ENCODE measurements at regions not wholly inside any gene's neighbourhood (a gene's known extent, or its start where the extent isn't known, plus 50 kb on each side); places are given as distances from the start of the nearest gene placed in this dataset.
A peak's percentile ranks its signal among the peaks of the same experiment; 100 is the strongest.
"Not testable (repeated sequence)": the region's sequence is repeated elsewhere in the genome, so short reads cannot be mapped to it uniquely, and the experiment has no call there.

DNA sequence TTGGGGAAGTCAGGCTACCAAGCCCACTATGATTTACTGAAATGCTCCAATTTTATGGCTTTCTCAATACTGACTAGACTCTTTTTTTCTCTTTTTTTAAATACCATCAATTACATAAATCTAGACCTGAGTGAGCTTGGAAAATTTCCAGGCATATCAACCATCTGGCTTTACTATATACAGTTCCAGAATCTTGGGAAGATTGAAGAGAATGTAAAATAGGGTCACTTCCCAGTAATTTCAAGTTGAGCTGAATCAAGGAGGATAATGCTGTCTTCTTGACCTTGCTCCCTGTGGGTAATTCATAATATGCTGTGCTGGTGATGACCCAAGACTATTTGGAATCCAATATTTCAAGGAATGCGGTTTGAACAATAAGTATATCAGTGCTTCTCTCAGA is 108.1 kb downstream of the MAP3K21 start:
- DNase-seq: no peak

DNA sequence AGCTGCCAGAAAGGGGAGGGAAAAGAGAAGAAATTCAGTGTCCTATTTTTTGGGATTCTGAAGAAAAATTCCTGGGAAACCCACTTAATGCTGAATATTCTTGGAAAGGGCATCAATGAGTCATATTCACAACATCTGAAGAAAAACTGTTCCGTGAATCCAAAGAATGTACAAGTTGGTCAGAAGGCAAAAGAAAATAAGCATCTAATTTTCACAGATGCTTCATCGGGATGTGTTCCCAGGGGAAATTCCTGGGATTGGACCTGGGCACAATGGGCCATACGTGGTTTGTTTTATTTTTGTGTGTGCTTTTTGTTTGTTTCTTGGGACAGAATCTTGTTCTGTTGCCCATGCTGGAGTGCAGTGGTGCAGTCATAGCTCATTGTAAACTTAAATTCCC is 112.2 kb downstream of the MAP3K21 start:
- no peak for DNase-seq

- DNase-seq: peak in 14 of 56 donors; percentile 0 to 25 (median 6)
Measured at GRCh38 chr1:233440951-233441401, 113.5 kb downstream of the MAP3K21 start.

DNA sequence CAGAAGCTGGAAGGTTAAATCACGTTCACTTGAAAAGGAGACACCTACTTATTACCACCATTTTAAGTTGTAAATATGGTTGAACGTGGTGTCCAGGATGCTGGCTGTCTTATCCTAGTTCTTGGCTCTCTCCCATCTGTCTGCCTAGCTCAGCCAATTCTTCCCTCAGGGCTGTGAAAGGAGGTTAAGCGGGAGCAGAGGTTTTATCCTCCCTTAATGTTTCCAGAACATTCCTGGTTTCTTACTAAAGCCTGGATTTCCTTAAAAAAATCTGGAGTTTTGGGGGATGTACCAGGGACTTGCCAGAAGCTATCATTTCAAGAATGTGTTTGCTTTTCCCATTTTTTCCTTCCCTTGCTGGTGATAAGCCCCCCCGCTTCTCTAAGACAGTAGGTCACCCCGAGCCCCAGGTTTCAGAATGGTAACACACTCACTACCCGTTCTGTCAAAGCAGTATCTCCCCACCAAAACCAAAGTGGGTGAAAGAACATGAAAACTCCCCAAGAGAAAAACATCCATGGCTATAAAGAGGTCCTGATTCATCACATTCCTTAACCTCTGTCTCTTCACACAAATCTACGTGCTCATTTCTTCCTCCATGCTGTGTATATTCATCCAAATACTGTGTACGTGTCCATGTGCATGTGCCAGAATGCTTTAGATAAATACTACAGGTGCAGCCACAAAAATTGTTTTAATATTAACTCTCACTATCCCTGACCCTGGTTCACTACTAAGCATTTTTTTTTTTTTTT is 114.7 kb downstream of the MAP3K21 start:
- DNase-seq: no peak

DNA sequence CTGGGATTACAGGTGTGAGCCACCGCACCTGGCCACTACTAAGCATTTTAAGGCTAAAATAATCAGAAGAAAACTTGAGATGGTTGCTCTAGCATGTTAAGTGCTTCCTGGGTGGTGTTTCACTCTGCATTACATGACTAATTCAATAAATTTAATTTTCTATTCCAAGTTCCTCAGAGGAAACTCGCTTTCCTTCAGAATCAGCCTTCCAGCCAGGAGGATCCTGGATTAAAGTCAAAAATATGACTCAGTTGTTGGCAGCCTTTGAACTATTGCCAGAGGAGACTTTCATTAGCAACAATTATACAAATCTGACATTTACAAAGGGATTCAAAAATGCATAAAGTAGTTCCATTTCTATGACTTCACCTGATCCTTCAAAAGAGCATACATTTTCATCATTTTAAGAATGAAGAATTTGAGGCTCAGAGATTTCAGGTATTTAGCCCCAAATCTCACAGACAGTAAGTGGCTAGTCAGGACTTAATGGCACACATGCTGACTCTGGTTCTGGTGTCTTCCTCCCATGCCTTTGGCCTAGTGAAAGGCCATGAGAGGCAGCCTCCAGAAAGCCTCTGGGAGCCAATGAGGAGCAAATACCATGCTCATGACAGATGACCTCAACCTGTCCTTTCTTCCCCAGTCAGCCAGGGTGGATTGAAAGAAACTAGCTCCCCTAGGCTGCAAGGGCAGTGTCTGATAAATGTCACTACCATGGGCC is 115.7 kb downstream of the MAP3K21 start:
- DNase-seq: no peak

GRCh38 chr1:233444484-233444883 is 117.0 kb downstream of the MAP3K21 start:
- no peak for DNase-seq

DNA sequence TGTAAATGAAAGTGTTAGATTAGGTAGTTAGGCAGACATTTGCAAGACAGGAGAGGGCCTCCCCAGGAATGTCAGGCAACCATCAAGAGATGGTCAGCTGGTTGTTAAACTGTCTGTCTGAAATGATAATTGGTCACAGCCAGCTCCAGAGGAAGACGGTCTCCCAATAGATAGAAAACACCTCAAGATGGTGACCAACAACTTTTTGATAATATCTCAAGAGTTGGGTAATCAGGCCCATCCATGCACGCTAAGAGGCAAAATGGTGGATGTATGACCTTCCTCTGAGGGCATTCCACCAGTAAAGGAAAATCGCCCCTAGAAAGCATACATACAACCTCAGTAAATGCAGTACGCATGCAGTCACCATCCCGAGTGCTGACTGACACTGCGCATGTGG is 118.2 kb downstream of the MAP3K21 start:
- DNase-seq: no peak

- DNase-seq: no peak
Measured at GRCh38 chr1:233446935-233447334, 119.4 kb downstream of the MAP3K21 start.

DNA sequence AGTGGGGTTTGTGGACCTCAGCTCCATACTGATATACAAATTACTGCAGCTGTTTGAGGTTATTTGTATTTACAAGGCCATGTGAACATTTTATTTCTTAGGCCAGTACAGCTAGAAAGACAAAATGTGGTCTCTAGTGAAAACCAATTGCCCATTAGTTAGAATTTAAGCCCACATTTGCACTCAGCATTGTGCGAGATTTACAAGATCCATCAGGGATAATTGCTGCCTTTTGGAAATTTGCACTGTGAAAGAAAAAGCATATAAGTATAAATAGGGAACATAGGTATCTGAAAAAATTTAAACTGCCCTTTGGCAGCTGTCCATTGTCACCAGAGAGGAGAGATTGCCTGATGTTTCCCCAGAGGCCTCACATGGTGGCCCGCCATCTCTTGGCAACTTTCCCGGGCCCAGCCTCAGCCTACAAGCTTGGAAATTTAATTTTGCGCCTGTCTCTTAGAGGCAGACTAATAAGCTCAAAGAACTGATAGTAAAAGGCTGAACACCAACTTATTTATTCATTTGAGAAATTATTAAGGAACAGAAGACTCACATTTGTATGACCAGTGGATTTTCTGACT is 120.7 kb downstream of the MAP3K21 start:
- peak in 3 of 56 donors; percentile 1 to 6 (median 3) for DNase-seq

GRCh38 chr1:233452724-233453123 is 125.2 kb downstream of the MAP3K21 start:
- no peak for DNase-seq

GRCh38 chr1:233453433-233454200 is 126.1 kb downstream of the MAP3K21 start:
- DNase-seq: no peak

DNA sequence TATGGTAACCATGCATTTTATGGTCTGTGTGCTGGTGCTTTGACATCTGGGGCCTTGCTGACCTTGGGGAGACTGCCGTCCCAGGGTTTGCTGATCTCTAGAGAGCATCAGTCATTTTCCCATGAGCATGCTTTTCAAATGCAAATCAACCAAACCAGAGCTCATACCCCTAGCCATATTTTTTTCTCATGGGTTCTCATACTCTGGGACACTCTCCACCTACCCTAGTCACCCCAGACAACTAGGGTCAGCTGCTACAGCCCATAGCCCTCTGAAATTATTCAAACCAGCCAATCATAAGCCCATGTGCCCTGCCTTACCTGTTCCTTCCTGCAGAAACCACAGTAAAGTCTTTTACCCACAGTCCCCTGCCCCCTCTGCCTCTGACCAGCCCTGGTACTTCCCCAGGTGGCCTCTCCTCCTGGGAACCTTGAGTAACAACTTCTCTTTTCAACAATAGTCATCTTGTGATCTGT is 132.0 kb downstream of the MAP3K21 start:
- no peak for DNase-seq

GRCh38 chr1:233459968-233460367 is 132.4 kb downstream of the MAP3K21 start:
- no peak for DNase-seq

DNA sequence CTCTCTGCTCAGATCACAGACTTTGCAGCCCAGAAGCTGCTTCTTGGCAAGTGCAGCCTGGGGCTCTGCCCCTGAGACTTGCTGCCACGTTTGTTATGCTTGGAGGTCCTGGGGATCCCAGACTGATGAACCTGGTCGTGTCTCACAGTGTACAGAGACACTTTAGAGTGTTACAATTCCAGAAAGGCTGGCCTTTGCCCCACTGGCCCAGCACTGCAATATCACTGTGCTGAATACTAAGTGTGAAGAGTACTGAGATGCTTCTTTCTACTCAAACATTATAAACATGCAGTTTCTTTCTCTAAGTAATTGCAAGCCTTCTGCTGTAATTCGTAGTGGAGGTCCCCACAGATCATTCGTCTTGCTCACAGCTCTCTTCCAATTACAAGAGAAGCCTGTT is 133.2 kb downstream of the MAP3K21 start:
- DNase-seq: no peak

DNA sequence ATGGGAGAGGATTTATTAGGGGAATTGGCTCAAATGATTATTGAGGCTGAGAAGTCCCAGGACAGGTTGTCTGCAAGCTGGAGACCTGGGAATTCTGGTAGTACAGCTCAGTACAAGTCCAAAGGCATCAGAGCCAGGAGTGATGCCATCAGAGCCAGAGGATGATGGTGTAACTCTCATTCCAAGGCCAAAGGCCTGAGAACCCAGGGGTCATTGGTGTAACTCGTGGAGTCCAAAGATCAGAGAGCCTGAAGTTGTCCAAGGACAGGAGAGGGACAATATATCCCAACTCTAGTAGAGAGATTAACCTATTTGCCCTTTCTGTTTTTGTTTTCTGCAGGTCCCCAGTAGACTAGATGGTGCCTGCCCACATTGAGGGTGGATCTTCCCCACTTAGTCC is 134.3 kb downstream of the MAP3K21 start:
- no peak for DNase-seq

DNA sequence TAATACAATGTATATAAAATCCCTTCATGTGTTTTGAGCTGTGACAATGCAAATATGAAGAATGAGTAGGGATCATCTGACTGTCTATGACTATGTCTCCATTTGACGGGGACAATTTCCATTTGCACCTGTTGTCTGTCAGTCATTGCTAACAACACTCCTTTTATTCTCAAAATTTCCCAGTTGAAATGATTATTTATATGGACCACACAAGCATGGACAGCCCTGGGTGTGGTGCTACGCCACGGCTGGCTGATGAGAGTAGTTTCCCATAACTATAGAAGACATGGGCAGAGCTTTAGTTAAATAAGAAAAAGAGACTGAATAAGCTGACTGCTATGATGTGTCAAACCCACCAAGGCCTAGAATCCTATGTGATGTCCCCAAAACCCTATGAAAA is 135.8 kb downstream of the MAP3K21 start:
- DNase-seq: no peak

DNA sequence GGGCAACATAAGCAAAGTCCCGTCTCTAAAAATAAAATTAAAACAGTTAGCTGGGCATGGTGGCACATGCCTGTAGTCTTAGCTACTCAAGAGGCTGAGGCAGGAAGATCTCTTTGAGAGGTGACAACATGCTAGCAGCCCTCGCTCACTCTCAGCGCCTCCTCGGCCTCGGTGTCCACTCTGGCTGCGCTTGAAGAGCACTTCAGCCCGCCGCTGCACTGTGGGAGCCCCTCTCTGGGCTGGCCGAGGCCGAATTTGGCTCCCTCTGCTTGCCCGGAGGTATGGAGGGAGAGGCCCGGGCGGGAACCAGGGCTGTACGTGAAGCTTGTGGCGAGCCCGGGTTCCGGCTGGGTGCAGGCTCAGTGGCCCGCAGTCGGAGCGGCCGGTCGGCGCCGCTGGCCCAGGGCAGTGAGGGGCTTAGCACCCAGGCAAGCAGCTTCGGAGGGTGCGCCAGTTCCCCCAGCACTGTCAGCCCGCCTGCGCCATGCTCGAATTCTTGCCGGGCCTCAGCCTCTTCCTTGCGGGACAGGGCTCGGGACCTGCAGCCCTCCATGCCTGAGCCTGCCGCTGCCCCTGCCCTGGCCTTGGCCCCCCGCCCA is 138.3 kb downstream of the MAP3K21 start:
- no peak for DNase-seq

GRCh38 chr1:233470741-233471499 is 143.0 kb upstream of the KCNK1 start:
- DNase-seq: no peak

- not testable (repeated sequence) for DNase-seq
Measured at GRCh38 chr1:233471851-233472250, 142.1 kb upstream of the KCNK1 start.

GRCh38 chr1:233472796-233473195 is 141.1 kb upstream of the KCNK1 start:
- DNase-seq: not testable (repeated sequence)
